AG04450 (cell line): ENCODE measurements at regions not wholly inside any gene's neighbourhood (a gene's known extent, or its start where the extent isn't known, plus 50 kb on each side); places are given as distances from the start of the nearest gene placed in this dataset.

ENCODE experiments used
- CTCF ChIA-PET: fragments of 300-600, 350-600 bp; formaldehyde crosslinking; extraction: SDS; loops from one replicate; lab custom pipeline; 2022; ENCODE audit warnings: antibody characterized with exemption, inconsistent platforms; lab: Charles Lee
- POLR2A ChIA-PET: fragments of 350-600 bp; formaldehyde crosslinking; extraction: SDS; loops from one replicate; lab custom pipeline; 2021; ENCODE audit warnings: antibody characterized with exemption, inconsistent platforms; lab: Yijun Ruan, JAX
- DNase-seq: peaks from one replicate; pipeline ENCODE4 v3.0.0-alpha.2; 2011; ENCODE audit warnings: low read depth, low spot score
- H3K27ac ChIP-seq: one replicate; pipeline ENCODE4 v1.5.1; 2012; ENCODE audit warnings: low read depth, low read length, control low read depth
- H3K27me3 ChIP-seq: one replicate; pipeline ENCODE4 v1.6.0; 2012; ENCODE audit warnings: low read length; ENCODE audit not compliant: control insufficient read depth, insufficient read depth
- H3K4me3 ChIP-seq: 2 replicates; pipeline ENCODE4 v1.5.1; 2011; ENCODE audit warnings: mild to moderate bottlenecking, low read depth, low read length, control low read depth
- H3K9me3 ChIP-seq: 2 replicates; pipeline ENCODE4 v1.5.1; 2012; ENCODE audit warnings: low read length; ENCODE audit not compliant: control insufficient read depth, insufficient read depth
- CTCF ChIP-seq: IDR thresholded peaks from 2 replicates; pipeline ENCODE4 v1.5.1; 2011; ENCODE audit warnings: low read depth, low read length, control low read depth, inconsistent platforms

GRCh38 chr3:168407381-168407780, 311.7 kb upstream of the GOLIM4 start:
- POLR2A ChIA-PET, result no interaction called here
- H3K27me3 ChIP-seq, result no peaks in the 10 kb centered on the region
- CTCF ChIA-PET, result no interaction called here
- H3K9me3 ChIP-seq, result no peaks in the 10 kb centered on the region
- no peak for DNase-seq
- H3K27ac ChIP-seq, result no peak overlapping the region
- H3K4me3 ChIP-seq, result no peak overlapping the region
- TF ChIP-seq CTCF, result no peak

GRCh38 chr3:168405288-168405687, 309.6 kb upstream of the GOLIM4 start:
- DNase-seq, result no peak
- Histone ChIP-seq H3K4me3 (no peak overlapping the region), H3K27ac (no peak overlapping the region), H3K9me3 (no peaks in the 10 kb centered on the region), H3K27me3 (no peaks in the 10 kb centered on the region)
- no peak for TF ChIP-seq CTCF
- CTCF ChIA-PET, result no interaction called here
- POLR2A ChIA-PET, result no interaction called here

GRCh38 chr3:168398371-168399025, 302.8 kb upstream of the GOLIM4 start:
- Histone ChIP-seq H3K27me3 (no peaks in the 10 kb centered on the region), H3K4me3 (no peak overlapping the region), H3K9me3 (no peaks in the 10 kb centered on the region), H3K27ac (no peak overlapping the region)
- no peak for TF ChIP-seq CTCF
- peak; percentile 30 for DNase-seq
- ChIA-PET POLR2A (no interaction called here), CTCF (interaction anchor here (0.6 kb wide), 1 partner anchor 238 kb away, joined by 3 read pairs; no protein-coding TSS in a partner anchor)

GRCh38 chr3:168396861-168397260, 301.1 kb upstream of the GOLIM4 start:
- H3K4me3 ChIP-seq, result no peak overlapping the region
- DNase-seq, result no peak
- POLR2A ChIA-PET, result no interaction called here
- no peak for TF ChIP-seq CTCF
- CTCF ChIA-PET, result no interaction called here
- H3K27me3 ChIP-seq, result no peaks in the 10 kb centered on the region
- no peaks in the 10 kb centered on the region for H3K9me3 ChIP-seq
- no peak overlapping the region for H3K27ac ChIP-seq

- no peak for TF ChIP-seq CTCF
- POLR2A ChIA-PET, result no interaction called here
- CTCF ChIA-PET, result no interaction called here
Observed at GRCh38 chr3:168395551-168395950, 299.8 kb upstream of the GOLIM4 start.

More at GRCh38 chr3:168395551-168395950, 299.8 kb upstream of the GOLIM4 start:
- Histone ChIP-seq H3K27ac (no peak overlapping the region), H3K9me3 (no peaks in the 10 kb centered on the region), H3K27me3 (no peaks in the 10 kb centered on the region), H3K4me3 (no peak overlapping the region)
- DNase-seq, result no peak
